HG03039 (cell line): ENCODE measurements at regions not wholly inside any gene's neighbourhood (a gene's known extent, or its start where the extent isn't known, plus 50 kb on each side); places are given as distances from the start of the nearest gene placed in this dataset.
"Not testable (repeated sequence)": the region's sequence is repeated elsewhere in the genome, so short reads cannot be mapped to it uniquely, and the experiment has no call there.

Source experiments
- ATAC-seq: cut with Tn5 transposase; IDR thresholded peaks from one replicate; pipeline ENCODE4 v1.9.1; 2021; ENCODE audit warnings: mild to moderate bottlenecking, moderate library complexity; ENCODE audit not compliant: unreplicated experiment

DNA sequence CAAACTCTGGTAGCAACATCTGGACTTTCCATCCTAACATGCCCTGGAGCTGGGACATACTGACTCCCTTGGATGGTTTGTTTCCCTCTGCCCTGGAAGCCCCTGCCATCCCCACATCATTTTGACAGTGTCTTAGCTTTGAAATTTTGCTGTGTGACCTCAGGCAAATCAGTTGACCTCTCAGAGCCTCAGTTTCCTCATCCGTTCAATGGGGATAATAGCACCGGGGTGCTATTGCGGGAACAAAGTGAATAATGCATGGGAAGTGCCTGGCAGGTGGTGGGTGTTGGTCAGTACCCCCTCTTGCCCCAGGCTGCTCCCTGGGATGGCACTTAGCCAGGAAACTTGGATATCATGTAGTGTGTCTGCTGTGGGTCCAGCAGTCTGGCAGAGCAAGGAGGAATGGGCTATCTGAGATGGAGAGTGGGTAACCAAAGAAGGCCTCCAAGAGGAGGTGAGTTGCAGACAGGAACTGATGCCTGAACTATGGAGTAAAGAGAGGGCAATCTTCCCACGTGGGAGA, 88.6 kb downstream of the MRPL14 start:
- ATAC-seq = no peak

DNA sequence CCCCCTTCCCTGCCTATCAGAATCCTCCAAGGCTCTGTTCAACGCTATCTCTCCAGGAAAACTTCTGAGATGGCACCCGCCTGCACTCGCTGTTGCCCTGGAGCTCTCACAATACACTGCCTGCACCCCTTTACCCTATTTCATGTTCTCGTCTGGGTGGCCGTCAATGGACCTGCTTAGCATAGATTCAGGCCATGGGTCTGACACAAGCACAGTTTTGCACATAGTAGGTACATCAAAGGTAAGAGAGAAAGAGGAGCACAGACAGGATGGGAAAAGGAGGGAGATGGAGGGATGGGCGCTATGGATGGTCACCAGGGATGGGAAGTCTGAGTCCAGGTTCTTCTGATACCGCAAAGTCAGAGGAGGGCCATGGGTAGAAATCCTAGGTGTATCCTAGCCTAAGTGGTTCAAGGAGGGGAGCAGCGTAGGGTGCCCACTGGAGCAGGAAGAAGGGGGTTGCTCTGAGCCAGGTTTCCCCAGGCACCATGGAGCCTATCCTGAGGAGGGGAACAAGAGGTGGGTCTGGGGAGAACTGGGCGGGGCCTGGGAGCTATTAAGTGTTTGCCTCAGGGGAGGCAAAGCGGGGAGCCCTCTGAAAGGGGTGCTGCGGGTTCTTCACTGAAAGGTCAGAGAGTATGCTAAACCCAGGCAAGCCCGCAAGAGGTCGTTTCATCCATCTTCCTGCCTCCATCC, 89.3 kb downstream of the MRPL14 start:
- ATAC-seq = no peak

DNA sequence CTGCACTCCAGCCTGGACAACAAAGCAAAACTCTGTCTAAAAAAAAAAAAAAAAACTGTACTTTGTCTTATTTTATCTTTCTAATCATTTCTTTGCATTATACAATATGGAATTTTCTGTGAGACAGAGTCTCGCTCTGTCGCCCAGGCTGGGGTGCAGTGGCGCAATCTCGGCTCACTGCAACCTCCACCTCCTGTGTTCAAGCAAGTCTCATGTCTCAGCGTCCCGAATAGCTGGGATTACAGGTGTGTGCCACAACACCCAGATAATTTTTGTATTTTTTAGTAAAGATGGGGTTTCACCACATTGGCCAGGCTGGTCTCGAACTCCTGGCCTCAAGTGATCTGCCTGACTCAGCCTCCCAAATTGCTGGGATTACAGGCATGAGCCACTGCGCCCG, 90.0 kb downstream of the MRPL14 start:
- not testable (repeated sequence) for ATAC-seq

DNA sequence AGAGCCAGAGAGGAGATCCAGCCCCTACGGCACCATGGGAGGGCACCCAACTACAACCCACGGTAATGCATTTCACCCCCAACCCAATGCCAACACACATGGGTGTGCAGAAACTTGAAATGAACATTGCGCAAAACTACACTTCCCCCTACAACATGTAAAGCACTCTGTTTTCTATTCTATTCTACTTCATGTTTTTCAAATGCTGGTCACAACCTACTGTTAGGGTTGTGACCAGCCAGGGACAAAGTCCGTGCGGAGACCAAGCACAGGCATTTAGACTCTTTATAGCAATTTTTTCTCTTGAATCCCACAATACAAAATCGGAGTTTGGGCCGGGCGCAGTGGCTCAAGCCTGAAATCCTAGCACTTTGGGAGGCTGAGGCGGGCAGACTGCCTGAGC, 90.6 kb downstream of the MRPL14 start:
- no peak for ATAC-seq

DNA sequence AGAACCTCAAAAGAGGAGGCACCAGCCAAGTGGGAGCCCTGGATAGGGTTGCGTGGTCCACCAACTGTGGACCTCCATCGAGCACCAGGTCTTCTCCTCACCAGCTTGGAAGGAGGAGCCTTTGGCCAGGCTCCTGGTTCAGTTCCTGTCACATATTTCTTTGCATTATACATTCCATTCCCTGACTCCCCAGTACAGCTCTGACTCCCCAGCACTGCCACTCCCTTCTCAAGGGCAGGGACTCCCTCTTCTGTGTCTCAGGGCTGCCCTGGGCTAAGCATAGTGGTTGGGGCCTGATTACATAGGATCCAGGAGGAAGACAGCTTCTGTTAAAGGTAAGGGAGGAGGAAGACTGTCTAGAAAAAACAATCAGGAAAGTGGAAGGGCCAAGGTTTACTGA, 91.1 kb downstream of the MRPL14 start:
- ATAC-seq = no peak

DNA sequence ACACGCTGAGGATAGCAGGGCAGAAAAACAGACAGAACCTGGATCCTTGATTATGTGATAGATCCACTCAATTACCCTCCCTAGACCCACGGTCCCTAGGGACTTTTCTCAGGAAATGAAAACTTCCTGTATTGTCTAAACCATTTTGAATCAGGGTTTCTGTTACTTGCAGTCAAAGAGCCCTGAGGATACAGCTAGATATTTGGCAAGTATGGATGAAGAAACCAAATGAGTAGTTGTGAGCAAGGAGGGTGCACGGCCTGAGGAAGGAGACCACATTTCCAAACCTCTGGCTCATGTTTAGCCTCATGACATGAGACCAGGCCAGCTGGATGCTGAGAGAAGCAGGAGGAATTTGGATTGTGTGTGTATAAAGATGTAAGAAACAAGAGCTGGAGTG, 91.6 kb downstream of the MRPL14 start:
- ATAC-seq = no peak

DNA sequence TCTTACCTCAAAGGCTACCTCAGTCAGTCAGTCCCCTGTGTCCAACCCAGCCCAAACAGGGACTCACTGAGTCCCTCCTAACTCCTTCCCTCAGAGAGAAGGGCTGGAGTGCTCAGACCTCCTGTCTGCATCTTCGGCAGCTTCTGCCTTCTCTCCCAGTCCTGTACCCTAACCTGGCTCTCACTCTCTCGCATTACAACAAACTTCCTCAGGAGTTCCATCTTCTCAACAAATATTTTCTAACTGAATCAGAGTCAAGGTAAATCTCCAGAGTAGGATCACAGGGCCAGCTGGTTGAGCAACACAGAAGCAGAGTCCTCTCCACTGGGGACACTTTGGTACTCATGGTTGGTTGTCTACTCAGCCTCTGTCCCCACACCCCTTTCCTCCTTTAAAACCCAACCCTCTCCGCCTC, 92.3 kb downstream of the MRPL14 start:
- no peak for ATAC-seq

DNA sequence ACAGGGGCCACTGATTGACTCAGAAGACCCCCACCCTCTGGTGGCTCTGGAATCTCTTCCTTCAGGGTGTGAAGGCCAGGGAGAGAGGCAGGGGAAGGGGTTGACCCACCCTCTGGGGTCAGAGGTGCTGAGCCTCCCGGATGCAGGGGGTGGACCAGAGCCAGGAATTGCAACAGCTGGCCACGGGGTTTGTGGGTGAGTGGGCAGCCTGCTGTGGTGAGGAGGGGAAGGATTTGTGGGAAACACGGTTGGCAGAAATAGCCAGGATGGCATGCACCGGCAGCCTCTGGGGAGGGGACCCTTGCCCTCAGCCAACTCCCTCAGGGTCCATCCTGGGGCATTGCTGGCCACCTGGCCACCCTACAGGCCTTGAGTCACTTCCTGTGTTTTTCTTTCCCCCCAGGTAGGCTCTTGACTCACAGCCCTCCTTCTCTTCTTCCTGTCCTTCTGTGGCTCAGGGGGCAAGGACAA, 92.8 kb downstream of the MRPL14 start:
- no peak for ATAC-seq

DNA sequence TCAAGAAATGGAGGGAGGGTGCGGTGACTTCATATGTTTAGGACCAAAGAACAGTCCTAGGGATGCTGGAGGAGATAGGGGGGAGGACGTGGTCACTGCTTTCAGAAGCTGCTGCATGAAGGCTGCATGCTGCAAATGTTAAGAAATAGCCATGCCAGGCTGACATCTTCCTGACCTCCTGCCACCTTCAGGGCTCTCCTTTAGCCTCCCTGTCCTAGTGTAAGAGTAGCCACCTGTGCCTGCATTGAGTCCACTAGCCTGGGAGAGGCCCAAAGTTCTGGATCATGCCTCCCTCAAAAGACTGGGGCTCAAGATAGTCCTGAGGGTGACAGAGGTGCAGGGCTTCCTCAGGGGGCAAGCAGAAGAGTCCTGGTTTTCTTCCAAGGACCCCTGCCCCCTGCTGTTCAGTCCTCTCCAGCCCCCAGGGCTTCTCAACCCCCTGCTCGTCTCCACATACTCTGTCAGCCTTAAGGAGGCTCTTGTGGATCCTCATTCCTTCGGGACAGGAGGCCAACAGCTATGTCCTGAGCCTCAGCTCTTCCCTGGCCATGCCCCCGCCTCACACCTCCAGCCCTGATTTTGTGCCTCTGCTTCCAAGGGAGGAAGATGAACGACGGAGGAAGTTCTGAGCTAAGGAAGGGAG, 96.3 kb downstream of the MRPL14 start:
- ATAC-seq = no peak

DNA sequence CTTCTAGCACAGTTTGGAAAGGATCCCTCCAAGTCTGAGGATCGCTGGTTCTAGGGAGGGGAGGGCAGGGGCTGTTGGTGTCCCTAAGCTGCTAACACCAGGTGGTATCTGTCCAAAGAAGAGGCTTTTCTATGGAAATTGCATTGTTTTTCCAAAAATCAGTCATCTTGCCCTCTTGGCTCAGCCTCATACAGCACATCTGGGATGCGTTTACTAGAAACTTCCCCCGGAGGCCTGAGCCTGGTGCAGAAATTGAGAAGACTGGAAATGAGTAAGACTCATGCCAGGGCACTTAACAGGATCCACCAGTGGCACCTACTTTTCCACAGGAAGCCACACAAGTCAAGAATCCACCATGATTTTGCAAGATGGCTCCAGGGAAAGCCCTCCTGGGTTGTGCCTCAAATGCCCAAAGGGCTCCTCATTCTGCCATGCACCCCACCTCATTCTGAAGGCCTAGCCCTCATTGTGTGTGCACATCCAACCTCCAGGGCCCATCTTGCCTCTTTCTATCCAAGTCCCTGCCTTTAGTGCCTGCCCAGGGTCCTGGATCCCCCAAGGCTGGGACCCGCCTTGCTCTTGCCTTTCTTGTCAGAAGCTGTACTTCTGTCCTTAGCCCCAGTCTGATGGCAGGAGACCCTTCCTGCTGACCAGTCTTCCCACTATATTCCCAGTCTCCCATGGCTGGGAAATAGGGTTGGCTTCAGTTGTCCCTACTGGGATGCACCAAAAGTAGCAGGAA, 97.6 kb downstream of the MRPL14 start:
- no peak for ATAC-seq

DNA sequence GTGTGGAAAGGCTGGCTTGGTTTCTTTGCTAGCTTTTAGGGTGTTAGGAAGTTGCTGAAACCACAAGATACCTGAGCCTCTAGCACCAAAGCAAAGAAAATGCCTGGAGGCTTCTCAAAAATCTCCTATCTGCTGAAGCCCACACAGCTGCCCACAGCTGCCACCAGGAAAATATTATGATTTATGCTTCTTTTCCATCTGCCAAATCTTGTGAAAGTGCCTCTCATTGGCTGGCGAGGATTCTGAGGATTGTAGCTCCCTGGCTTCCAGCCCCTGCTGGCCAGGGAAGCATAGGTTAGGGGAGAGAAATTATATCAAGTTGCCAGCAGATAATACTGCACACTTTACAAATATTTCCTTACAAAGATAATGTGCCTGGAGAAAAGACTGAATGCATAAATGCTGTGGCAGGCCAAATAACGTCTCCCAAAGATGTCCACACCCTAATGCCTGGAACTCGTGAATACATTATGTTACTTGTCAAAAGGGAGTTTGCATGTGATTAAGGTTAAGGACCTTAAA, 98.4 kb downstream of the MRPL14 start:
- no peak for ATAC-seq

DNA sequence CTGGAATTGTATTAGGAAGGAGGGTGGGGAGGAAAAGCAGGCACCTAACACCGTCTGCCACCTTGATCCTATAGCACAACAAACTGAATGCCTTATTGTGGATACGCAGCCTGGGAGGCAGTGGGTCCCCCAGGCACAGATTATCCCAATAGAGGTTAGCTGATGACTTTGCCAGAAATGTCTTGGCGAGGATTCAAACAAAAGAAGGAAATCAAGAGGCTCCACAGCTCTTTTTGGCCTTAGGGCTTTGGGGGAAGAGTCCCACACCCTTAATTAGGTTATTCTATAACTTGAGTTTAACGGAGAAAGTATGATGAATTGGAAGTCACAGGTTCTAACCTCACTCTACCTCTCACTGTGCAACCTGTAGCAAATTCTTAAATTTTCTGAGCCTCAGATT, 102.0 kb downstream of the MRPL14 start:
- no peak for ATAC-seq

DNA sequence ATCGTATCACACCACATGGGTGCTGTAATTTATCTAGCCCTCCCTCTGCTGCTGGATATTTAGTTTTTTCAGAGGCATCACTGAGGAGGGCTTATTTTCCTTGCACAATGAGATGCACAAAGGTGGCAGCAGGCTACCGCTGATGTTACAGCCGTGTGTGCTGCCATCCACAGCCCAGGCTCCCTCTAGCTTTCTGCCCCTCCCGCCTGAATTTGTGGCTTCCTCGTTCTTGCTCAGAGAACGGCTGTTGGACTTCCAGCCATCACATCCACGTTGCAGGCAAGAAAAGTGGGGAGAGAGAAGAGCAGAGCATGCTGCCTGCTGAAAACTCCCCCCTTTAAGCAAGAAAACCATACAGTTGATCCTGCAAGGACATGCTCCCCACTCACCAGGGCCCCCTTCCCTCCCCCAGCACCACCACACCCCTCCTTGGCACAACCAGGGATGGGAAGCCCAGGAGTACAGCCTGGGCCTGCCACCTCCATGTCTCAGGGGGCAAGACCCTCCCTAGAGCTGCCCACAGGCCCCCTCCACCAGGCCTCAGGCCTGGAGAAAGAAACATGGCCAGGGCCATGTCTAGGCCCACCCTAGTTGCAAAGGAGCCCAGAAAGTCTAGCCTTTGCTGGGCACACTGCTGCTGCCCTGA, 102.6 kb downstream of the MRPL14 start:
- ATAC-seq = no peak

DNA sequence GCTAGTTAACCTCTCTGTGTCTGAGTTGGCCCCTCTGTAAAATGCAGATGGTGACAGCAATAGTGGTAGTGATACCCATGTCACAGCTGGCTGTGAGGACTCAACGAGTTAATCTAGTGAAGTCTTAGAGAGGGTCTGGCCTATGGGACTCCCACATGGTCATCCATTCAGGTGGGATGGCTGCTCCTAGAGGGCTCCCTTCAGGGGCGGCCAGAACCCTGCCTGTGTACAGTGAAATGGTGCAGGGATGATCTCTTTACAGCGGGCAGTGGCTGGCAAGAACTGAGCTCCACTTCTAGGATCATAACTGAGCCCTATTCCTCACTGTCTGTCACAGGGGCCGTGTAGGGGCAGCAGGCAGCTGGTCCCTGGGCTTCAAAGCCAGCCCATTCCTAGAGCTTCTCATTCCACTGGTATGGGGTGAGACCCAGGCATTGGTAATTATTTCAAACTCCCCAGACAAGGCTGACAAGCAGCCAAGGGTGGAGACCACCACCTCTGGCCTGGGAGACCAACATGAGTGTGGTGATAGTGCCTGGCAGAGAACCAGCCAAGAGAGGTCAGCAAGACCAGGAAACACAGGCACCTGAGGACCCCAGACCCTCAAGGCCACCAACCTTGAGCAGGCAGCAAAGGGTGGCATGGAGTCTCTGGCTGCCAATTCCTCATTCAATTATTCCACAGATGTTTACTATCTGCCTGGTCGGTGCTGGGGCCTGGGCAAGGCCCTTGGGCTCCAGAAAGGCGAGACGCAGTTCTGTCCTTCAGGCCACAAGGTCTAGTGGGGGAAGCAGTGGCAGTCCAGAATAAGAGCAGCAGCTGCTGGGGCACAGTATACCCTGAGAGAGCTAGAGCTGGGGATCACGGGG, 103.4 kb downstream of the MRPL14 start:
- ATAC-seq = no peak

DNA sequence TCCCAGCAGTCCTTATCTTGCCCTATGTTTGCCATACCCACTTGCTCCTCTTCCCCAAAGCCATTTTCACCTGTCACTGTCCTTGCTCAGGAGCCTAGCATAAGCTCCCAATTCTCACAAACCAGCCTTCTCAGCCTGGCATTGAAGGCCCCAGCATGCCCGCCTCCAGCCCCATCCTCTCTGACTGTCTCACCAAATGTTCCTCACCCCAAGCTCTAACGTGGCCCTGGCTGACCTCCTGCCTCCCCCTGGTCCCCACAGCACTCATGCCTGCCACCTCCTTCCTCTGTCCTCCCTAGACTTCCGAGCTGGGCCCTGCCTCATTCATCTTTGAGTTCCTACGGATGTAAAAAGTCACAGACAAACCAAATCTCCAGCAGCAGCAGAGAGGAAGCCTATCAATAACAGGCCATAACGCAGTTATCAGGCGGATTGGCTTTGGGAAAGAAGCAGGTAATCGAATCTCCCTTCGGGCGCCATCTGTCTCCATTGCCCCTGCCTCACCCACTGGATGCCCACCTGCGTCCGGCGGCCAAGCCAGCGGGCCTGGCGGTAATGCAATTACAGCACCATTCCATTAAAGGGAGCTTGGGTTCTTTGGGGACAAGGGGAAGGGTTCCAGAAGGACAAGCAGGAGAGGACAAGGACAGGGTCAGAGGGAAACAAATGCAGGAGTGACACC, 104.4 kb downstream of the MRPL14 start:
- ATAC-seq = no peak

DNA sequence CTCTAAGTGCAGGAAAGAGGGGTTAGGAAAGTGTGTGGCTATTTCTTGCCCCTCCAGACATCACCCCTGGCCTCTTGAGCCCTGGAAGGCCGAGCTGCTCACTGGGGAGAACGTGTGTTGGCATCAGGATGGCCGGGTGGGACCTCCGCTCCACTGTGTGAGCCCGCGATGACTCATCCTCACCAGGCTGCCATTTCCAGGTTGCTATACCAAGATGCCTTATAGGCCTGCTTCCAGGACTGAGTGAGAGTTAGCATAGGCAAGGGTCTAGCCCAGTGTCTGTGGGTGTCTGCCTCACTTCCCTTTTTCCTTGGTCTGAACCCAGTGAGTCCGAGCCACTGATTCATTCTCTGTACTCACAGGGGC, 105.0 kb downstream of the MRPL14 start:
- ATAC-seq = no peak

DNA sequence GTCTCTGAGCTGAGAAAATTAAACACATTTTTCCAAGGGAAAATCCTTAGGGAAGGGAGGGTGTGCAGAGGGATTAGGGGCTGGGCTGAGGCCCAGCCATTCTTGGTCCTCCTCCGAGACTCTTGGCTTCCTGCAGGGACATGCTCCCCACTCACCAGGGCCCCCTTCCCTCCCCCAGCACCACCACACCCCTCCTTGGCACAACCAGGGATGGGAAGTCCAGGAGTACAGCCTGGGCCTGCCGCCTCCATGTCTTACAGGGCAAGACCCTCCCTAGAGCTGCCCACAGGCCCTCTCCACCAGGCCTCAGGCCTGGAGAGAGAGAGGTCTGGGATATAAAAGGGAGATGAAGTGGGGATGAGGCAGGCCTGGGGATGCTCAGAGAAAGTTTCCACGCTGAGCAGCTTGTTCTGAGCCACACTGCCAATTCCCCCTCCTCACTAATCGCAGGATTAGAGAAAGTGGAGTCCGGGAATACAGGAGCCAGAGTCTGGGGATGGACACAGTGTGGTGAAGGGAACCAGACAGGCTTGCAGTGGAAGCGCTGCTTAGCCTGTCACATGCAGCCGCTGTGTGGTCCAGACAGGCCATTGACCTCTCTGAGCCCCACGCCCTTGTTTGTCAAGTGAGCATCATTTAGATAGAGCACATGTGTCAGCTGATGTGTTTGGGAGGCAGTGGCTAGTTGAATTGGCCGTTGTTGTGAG, 105.5 kb downstream of the MRPL14 start:
- ATAC-seq = no peak

DNA sequence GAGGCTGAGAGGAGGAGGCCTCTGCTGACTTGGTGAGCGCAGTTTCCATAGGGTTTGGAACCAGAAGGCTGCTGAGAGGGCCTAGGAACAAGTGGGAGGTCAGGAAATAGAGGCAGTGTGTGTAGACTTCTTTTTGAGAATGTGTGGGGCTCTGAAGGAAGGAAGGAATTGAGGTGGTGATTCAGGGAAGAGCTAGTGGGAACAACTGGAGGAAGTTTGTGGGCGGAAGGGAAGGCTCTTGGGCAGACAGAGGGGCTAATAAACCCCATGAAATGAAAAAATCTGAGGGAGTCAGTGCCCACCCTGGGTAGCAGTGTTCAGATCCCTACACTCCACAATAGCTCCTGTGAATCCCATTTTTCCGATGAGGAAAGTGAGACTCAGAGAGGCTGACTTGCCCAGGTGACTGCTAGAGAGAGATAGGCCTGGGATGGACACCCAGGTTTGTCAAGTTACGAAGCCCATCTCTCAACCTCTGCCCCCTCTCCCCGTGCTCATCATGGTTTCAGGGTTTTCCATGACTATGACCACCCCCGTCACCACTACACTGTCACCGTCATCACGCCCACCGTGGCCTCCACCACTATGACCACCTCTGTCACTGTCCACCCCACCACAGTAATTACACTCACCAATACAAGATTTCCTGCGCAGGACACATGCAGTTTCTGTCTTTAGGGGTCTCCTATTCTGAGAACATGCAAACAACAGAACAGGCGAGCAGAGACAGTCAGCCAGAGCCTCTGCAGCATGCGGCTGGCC, 106.4 kb downstream of the MRPL14 start:
- ATAC-seq = no peak
